GM19395 (cell line): ENCODE measurements at regions not wholly inside any gene's neighbourhood (a gene's known extent, or its start where the extent isn't known, plus 50 kb on each side); places are given as distances from the start of the nearest gene placed in this dataset.

ENCODE experiments used
- ATAC-seq: cut with Tn5 transposase; IDR thresholded peaks from one replicate; pipeline ENCODE4 v1.9.1; 2021; ENCODE audit warnings: mild to moderate bottlenecking, moderate library complexity; ENCODE audit not compliant: unreplicated experiment

DNA sequence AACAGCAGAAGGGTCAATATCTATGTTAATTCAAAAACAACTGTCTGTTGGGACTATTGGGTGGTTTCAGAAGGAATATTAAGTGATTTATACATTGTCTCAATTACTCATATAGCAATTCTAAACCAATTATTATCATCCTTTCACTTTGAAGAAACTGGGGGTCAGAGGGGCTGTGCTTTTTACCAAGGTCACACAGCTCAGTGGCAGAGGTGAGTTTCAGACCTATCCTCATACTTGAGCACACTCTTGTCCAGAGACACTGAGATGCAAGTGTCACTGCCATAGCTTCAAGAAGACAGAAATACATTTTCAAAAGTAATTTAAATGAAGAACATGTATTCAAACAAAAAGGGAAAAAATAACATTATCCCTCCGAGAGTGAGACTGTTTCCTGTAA, 195.3 kb downstream of the ARL4A start:
- ATAC-seq, result no peak

DNA sequence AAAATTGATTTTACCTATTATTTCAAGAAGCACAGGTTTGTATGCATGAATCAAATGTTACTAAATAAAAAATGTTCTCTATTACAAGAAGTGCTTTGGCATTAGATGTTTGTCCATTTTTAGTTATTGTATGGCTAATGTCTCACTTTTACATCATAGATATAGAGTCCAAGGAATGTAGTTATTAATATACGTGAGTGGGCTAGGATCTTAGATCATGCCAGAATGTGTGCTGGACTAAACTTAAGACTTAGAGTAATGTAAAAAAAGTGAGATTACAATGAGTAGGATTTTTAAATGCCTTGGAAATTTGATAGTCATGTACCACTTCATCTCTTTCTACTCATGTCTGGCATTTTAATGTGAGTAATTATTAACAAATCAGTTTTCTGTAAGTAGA, 196.6 kb downstream of the ARL4A start:
- no peak for ATAC-seq

- no peak for ATAC-seq
Measured at GRCh38 chr7:12884856-12885440, 197.5 kb downstream of the ARL4A start.

- ATAC-seq, result no peak
Measured at GRCh38 chr7:12888717-12889116, 201.3 kb downstream of the ARL4A start.

DNA sequence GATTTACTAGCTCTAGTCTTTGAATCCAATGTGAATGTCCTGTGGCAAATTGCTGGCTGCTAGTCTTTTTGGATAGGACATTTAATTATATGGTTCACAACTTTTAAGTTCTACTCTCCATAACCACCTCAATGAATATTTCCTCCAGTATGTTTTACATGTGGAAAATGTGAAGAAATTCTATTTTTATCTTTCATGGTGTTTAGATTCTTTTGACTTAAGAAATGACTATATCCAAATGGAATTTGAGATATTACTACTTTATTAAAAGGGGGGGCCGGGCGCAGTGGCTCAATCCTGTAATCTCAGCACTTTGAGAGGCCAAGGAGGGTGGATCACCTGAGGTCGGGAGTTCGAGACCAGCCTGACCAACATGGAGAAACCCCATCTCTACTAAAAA, 202.0 kb downstream of the ARL4A start:
- no peak for ATAC-seq

DNA sequence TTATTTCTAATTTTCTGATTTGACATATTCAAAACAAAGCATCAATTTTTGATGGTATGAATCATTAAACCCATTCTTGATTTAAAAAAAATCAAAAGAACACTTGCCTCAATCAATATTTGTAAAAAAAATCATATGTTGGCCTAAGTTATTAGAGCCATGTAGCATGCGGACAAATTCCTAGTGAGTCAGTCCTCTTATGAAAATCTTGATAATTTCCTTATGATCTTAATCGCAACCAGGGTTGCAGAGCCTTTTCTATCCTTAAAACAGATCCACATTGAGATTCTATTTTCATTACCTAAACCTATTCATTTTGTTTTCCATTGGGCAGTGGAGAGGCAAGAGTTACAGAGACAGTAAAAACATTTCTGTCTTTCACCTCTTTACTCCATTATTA, 203.2 kb downstream of the ARL4A start:
- no peak for ATAC-seq

- ATAC-seq, result no peak
Measured at GRCh38 chr7:12893292-12893691, 205.9 kb downstream of the ARL4A start.

GRCh38 chr7:12895296-12895695, 207.9 kb downstream of the ARL4A start:
- no peak for ATAC-seq

DNA sequence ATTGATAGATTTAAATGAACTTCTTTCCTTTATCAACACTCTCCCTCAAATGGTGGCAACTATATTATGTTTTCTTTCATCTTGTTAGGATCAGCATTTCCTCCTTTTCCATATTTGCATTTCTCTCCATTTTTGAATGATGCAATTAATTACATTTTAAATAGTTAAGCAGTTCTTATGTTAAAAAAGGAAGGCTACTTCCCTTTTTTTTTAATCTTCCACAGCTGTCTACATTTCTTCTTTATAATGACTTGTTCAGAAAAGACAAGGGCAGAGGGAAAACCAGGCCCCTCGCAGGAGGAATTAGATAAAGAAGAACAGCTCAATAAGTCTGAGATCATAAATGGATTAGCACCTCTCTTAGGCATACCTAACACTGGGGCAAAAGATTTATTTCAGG, 208.9 kb downstream of the ARL4A start:
- no peak for ATAC-seq

GRCh38 chr7:12898004-12898403, 210.6 kb downstream of the ARL4A start:
- no peak for ATAC-seq

GRCh38 chr7:12898620-12899019, 211.2 kb downstream of the ARL4A start:
- ATAC-seq, result no peak

GRCh38 chr7:12905671-12906070, 218.2 kb downstream of the ARL4A start:
- ATAC-seq, result no peak

DNA sequence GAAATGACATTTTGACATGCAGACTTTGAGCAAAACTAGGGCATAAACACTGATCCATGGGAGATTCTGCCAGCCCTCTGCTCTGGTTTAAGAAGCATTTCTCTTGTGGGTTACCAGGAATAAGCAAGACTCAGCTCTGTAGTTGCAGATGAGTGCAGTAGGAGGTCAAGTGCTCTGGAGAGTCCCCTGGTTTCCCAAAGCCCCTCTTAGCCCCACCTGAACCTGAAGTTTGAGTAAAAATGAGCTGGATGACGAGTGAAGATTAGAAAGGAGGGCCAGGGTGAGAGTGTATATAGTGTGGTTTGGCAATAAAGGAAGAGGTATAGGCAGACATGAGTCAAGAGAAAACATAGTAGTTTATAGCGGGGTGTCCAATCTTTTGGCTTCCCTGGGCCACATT, 220.3 kb downstream of the ARL4A start:
- no peak for ATAC-seq

DNA sequence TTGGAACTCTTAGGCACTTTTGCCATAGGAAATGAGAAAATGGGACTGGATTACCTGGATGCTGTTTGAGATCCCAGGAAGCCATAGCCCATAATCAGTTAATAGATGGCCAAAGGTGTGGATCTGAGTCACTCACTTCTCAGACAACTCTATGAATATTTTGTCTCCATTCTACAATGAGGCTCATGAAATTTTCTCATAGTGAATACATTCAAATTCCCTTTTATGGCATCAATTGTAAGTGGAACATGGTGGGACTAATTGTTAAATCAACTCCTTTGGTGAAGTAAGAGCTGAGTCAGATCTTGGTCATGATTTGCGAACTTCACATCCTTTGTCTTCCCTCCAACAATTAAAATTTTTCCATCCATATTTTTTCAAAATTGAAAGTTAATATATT, 222.1 kb downstream of the ARL4A start:
- ATAC-seq, result no peak

DNA sequence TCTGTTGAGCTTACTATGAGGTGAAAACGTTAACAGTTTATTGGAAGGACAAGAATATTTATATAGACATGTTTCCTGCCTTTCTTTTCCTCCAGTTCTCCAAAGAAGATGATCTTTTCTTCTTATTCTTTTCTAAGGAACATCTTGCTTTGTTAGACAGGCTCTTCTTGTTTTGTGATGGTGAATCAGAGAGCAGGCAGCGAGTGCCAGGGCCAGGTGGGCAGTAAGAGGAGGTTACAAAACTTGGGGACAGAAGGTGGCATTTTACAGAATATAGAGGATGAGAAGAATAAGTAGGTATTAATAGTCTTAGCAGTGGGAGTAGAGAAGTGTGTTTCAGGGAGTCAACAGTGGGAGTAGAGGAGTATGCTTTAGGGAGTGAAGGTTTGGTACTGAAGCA, 223.6 kb downstream of the ARL4A start:
- ATAC-seq, result no peak

DNA sequence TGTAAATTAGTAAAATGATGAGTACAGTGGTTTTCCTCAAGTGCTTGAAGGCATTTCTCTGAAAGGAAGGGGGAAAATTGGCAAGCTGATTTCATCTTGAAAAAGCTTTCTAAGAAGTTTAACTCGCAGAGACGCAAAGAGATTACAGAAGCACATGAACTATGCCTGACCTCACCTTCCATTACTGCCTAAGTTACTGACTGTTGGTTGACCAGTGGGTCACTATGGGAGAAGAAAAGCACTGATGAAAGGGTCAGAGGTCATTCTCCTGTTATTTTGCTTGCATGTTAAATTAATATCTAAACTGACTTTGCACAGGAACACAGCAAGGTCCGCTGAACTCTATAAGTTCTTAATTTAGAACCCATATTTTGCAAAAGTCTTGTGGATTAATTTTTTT, 225.6 kb downstream of the ARL4A start:
- no peak for ATAC-seq

DNA sequence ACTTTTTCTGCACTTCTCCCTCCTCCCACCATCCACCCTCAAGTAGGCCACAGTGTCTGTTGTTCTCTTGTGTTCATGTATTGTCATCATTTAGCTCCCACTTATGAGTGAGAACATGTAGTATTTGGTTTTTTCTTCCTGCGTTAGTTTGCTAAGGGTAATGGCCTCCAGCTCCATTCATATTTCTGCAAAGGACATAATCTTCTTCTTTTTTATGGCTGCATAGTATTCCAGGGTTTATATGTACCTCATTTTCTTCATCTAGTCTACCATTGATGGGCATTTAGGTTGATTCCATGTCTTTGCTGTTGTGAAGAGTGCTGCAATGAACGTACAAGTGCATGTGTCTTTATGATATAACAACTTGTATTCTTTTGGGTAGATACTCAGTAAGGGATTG, 230.4 kb downstream of the ARL4A start:
- ATAC-seq, result no peak

- no peak for ATAC-seq
Measured at GRCh38 chr7:12921751-12922345, 234.4 kb downstream of the ARL4A start.

DNA sequence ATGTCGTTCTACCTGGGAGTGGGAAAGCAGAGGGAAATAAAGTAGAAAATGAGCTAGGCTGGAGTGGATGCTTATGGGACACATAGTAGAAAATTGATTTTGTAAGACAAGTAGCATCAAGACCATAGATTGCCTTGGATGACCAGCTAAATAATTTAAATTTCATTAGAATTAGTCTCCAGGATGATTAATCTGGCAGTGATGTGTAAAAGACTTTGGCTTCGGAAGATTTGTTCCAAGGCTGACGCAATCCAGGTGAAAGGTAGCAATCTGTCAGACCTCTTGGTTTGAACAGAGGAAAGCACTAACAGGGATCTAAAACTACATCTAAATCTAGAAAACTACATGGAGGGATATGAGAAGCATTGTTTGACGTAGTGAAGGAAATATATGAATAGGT, 236.5 kb downstream of the ARL4A start:
- ATAC-seq, result no peak

DNA sequence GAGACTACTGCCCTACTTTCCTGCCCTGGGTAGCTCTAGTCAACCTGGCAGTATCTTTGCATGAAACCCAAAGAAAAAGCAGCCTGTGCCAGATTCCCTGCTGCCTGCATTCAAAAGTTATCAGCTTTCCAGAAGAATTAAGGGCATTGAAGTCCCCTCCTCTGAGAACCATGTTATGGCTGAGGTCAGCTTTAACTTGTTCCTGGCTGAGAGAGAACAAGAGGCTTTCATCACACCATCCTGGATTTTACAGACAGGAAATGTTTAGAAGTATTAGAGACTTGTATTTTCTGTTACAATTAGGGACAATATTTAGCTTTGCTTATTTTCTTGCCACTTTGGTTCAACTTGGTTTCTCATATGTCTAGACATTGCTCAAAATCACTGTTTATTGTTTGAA, 238.8 kb downstream of the ARL4A start:
- ATAC-seq, result no peak

GRCh38 chr7:12927635-12928434, 240.4 kb downstream of the ARL4A start:
- no peak for ATAC-seq

DNA sequence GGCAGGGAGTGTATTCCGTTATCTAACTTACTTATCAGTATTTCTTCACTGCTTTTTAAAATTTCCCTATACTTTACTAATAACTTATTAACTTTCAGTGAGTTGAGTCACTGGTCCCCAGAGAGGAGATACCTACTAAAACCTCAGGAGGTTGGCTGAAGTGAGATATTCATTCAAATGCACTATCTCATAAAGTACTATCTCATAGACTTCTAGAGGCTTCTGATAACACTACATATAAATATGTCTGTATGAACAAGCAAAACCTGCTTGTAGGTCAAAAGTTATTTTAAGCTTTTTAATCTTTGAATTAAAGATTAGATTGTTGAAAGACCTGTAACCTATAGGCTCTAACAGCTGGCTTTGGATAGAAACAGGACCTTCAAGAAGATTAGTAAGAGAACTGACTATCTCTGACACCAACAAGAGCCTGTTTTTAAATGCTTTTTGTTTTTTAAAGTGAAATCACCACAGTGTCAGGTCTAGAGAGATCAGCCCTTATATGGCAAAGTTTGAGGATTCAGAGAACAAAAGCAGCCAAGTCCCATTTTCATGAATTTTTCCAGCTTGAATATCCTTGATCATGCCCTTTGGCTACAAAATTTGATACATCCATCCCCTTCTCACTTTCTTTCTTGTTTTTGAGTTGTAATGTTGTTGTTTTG, 242.2 kb downstream of the ARL4A start:
- ATAC-seq, result no peak
